GM18868 (cell line): ENCODE measurements at regions not wholly inside any gene's neighbourhood (a gene's known extent, or its start where the extent isn't known, plus 50 kb on each side); places are given as distances from the start of the nearest gene placed in this dataset.

Experiments
- ATAC-seq: cut with Tn5 transposase; IDR thresholded peaks from one replicate; pipeline ENCODE4 v1.9.1; 2021; ENCODE audit warnings: mild to moderate bottlenecking, moderate library complexity; ENCODE audit not compliant: unreplicated experiment

DNA sequence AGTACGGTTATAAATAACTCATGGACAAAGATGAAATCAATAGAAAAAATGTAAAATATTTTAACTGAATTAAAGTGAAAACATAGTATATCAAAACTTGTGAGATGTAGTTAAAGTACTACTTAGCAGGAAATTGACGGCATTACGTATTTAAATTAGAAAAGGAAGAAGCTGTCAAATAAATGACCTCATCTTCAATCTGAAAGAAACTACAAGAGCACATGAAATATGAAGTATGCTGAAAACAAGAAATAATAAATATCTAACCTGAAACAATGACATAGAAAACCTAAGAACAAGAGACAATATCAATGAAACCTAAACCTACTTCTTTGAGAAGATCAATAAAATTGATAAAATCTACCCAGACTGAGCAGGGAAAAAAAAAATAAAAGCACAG is 122.2 kb upstream of the PDE4B start:
- ATAC-seq, result no peak

DNA sequence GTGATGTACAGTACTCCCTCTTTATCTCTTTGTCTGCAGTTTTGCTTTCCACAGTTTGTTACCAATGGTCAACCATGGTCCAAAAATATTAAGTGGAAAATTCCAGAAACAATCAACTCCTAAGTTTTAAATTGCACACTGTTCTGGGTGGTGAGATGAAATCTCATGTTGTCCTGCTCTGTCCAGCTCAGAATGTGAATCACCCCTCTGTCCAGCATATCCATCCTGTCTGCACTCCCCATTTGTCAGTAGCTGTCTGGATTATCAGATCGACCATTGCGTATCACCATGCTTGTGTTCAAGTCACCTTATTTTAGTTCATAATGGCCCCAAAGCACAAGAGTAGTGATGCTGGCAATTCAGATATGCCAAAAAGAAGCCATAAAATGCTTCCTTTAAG is 118.2 kb upstream of the PDE4B start:
- ATAC-seq, result no peak

DNA sequence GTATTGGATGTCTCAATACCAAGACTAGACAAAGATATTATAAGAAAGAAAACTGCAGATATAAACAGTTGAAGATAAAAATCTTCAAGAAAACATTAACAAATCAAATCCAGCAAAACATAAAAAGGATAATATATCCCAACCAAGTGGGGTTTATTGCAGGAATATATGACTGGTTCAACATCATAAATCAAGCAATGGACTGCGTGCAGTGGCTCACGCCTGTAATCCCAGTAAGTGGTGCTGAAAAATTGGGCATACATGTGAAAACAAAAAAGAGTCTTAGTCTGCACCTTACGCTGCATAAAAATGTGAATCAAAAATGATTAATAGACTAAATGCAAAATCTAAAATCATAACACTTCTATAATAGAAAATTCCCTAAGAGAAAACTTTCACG is 112.9 kb upstream of the PDE4B start:
- no peak for ATAC-seq

DNA sequence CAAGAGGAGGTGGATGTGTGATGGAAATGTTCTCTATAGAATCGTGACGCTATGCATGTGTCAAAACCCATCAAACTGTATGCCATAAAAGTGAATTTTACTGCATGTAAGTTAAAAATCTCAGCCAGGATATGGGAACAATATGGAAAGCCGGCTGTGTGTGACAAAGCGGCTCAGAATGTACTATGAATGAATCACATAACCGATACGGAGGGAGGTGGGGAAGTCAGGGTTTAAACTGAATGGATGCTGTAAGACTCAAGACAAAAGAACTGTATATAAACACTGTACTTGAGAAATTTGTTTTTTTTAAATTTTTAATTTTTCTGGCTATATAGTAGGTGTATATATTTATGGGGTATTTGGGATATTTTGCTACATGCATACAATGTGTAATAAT is 111.6 kb upstream of the PDE4B start:
- no peak for ATAC-seq

DNA sequence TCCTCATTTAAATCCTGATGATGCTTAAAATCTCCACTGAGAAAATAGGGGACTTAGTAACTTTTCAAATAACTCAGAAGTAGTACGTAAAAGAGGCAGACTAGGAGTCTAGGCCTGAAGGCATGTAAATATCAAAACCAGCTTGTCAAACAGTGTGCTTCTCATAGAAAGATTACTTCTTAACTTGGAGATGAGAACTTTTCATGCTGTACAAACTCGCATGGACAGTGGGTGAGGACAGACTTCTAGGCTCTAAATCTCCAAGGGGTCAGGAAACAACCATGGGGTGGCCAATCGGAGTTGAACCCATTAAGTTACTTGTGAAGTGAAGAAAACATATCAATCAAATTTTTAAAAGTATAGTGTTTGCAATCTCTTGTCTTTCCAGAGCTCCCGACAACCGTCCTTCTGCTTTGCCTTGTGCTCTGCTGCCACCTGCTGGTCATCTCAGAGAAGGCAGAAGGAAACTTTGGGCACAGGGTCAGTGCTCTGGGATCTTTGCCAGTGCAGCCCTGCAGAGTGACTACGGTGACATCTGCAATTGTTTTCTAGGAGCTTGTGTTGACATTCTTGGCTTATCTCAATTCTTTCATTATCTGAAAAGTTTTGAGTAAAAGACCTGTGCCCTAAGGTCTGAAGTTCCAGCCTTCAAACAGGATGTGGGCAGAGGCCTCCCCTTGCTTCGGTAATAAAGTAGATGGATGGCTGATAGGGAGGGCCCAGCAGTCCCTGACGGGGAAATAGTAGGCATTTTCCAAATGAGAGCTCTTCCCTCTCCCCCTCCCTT is 105.1 kb upstream of the PDE4B start:
- ATAC-seq, result peak; percentile 96

DNA sequence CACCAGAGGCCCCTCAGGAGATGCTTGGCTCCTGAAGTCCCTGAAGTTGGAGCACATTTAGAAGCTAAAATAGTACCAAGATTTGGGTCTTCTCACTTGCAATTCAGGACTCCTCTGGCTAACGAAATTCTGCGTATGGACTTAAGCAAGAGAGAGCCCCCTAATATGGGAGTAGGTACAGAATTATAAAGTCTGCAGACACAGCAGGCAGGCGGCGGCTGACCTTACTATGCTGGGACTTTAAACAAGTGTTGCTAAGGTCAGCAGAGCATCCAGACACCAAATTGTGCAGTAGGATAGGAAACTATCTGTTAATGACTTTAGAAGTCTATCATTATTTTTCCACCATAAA is 104.5 kb upstream of the PDE4B start:
- no peak for ATAC-seq

DNA sequence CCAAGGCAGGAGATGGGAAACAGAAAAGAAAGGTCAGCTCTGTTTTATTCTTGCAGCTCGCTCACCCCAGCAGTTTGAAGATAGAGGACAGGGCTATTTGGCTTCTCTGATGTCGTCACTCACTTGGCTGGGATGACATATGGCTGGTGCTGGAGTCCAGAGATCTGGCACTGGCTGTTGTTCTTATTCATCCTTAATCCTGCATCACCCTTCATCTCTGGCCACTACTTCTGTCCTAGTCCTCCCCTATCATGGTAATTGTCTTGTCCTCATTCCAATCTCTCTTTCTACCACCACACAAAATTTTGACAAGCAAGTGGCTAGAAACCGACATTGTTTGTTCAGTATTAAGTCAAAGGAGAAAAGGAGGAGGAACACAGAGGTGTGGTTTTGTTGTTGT is 103.8 kb upstream of the PDE4B start:
- no peak for ATAC-seq

DNA sequence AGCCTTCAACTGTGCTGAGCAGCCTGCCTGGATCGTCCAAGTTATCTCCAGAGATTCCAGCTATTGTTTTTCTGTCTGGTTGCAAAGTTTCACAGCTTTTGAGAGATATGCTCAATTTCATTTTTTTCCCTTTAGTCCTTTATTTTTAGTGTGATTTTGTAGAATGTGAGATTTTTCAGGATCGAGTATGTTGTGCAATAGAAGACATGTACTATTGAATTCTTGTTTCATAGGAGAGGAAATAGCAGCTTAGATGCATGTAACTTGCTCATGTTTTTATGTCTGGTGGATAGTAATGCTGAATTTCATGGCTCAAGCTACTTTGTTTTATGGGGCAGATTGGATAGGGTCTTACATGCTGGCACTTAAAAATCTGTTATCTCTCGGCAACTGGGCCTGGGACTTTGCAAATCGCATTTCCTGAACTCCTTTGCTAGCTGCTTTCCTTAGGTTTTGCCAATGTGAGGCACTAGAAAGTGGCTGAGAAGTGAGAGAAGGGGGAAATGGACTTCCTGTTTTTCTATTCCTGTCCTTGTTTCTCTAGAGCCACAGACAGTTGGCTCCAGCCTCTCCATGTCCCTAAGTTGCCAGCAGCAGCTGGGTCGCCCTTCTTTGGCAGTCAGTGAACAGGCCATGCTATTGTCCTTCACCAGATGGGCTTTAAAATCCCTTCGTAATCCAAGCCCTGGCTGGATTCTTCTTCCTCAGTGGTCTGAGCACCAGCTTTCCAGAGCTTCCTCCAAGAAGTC is 101.4 kb upstream of the PDE4B start:
- no peak for ATAC-seq

DNA sequence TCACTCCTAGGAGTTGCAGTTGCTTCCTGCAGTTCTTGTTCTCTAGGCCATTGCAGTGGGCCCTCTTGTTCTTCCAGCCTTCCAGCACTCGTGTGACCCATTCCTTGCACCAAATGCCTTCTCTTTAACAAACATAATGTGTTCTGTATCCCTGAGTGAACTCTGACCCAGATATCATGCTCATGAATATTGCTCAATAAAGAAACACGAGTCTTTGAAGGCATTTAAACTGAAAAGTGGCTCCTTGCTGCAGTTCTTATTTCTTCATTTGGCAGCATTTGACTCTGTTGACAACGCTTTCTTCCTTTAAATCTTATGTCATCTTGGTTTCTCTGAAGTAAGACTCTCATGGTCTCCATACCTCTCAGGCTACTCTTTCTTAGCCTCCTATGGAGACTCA is 100.7 kb upstream of the PDE4B start:
- ATAC-seq, result no peak

DNA sequence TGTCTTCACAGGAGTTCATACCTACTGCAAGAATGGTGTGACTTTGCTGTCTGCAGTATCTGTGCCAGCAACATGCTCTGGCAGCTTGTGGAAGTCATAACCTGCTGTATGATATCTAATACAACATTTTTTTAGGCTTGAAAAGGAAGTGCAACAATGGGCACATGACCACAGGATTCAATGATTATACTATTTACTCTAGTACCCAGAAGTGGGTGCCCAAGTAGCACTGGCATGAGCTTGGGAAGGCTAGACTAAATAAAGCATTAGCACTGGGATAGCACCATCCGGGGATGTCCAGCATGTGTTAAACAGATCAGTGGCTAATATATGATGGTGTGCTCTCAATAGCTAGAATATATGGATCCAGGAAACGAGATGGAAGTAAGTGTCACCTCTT is 98.6 kb upstream of the PDE4B start:
- ATAC-seq, result no peak

DNA sequence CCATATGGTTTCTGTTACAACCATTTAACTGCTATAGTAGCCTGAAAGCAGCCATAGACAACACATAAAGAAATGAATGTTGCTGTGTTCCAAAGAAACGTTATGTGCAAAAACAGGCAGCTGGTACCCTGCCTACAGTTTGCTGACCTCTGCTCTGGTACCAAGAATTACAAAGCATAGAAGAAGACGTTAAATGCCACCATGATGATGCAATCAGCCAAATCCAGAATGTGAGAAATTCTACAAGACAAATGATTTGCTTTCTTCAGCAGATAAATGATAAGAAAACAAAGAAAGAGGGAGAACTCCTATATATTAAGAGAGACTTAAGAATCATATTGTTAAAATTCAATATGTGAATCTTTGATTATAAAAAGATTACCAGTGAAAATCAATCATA is 97.8 kb upstream of the PDE4B start:
- ATAC-seq, result no peak

DNA sequence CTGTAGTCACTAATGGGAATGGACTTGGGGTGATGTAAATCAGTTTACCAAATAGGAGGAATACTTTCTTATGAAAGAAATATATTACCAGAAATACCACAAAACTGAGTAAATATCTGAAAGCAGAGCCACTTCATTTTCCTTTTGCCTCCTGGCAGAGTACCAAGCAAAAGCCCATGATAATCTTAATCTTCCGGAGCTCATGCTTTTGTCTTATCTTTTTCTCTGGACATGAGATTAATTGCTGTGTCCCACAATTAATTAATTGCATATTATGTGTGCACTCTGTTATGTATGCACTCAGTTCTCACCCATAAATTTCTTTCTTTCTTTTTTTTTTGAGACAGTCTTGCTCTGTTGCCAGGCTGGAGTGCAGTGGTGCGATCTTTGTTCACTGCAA is 94.1 kb upstream of the PDE4B start:
- ATAC-seq, result no peak

DNA sequence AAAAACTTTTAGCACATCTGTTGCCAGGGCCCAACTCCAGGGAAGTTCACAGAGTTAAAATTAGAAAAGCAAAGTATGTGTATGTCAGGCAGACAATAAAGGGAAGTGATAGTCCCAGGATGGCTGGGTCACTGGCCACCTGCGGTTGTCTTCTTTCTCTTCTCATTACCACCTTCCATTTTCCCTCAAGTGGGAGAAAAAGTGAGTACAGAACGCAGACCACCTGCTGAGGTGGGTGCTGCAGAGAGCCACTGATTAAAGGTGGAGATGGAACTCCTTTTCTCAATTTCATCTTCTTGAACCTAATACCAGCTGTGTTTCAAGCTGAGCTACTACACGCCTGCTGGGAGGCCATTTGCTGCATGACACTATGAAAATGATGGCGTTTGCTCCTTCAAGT is 88.8 kb upstream of the PDE4B start:
- no peak for ATAC-seq

DNA sequence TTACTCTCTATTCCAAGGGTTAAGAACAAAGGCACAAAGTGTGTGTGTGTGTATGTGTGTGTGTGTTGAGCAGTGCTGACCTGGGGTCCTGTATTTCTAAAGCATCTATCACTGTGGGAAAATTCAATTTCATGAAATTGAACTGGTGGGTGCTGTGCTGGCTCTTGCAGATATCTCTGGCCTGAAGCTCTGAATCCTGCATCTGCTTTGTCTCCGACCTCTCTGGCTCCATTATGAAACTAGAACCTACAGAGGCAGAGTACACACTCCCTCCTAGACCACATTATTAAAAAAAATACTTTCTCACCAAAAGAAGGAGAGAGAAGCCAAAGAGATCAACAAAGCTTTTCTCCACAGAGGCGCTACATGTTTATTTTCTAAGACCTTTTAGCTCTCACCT is 88.4 kb upstream of the PDE4B start:
- ATAC-seq, result no peak

DNA sequence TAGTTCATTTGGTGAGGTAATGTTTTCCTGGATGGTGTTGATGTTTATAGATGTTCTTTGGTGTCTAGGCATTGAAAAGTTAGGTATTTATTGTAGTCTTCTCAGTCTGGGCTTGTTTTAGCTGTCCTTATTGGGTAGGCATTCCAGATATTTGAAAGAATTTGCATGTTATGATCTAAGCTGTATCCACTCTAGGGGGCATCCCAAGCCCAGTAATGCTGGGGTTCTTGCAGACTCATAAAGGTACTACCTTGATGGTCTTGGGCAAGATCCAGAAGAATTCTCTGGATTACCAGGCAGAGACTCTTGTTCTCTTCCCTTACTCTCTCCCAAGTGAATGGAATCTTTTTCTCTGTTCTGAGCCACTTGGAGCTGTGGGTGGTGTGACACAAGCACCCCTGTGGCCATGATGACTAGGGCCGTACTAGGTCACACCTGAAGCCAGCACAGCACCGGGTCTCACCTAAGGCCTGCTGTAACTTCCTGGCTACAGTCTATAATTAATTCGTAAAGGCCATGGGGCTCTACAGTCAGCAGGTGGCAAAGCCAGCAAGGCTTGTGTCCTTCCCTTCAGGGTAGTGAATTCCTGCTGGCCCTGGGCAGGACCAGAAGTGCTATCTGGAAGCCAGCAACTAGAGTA is 74.8 kb upstream of the PDE4B start:
- ATAC-seq, result no peak

DNA sequence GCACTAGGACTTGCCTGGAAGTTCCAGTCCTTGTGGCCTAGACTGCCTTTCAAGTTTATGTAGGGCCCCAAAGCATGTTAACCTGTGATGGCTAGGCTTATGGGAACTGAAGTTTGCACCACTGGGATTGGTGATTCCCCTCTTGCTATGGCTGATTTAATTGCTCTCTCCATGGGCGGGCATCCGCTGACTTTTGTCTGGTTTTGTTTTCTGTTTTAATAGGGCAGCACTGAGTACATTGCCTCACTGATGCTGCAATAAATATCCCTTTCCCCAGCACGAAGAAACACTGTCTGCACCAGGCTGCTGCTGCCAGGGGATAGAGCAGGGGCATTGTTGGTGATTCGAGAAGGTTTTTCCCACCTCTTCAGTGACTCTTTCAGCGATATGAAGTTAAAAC is 73.3 kb upstream of the PDE4B start:
- ATAC-seq, result no peak

DNA sequence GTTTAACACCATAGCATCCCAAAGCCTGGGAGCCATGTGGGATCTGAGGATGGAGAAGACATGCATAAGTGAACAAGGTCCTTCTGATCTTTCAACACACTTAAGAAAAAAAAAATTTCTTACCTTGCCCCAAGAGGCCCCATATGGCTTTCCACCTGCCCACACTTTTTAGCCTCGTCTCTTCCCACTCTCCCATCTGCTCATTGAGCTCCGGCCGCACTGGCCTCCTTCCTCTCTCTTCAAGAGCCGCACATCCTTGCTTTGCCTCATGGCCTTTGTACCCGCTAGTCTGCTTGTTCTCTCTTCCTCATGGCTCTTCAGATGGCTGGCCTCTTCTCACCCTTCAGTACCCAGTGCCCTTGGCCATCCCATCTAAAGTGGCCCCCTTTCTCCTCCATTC is 70.2 kb upstream of the PDE4B start:
- no peak for ATAC-seq

DNA sequence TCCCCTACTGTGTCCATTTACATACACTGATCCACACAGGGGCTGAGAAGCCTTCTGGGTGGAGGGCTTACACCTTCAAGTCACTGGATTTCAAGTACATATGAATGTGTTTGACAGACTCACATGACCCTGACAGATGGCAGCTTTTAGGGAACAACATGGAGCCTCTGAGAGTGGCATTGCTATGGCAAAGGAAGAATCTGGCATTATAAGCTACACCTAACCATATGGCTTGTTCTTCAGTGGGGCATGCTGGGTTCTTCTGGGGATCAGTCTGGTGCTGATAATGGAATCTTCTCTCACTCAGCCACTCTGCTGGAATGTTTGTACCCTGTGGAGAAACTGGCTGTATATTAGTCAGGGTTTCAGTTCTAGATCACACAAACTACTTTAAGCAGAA is 68.5 kb upstream of the PDE4B start:
- no peak for ATAC-seq

DNA sequence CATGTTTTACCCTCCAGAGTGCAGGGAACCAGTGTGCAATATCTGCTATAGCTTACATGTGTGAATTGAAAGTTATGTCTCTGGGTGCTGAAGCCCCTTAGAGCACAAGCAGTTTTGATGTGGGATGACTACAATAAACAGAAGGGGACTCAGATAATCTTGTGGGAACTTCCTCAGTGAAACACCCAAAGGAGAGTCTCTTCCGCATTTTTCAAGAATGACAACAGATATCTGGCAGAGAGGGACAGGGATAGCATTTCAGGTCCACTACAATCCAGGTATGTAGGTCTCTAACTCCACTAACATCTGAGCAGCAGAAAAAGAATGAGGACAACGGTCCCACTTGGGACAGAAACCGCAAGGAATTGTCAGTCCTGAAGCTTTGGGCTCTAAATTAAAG is 67.6 kb upstream of the PDE4B start:
- no peak for ATAC-seq

DNA sequence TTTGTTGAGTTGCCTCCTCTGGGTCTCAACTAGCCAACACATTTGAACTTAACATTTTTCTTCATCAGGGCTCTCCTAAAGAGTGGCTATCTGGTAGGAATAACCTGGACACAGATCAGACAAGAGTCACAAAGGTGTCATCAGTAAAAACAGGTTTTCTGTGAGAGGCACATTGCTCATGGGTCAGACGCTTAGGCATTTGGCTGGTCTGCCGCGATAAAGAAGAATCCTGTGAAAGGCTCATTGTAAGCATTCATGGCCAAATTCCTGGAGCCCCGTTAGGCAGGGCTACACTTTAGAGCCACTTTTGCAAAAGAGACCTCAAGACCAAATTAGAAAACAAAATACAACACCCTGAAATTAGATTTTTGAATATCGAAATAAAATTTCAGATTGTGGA is 64.2 kb upstream of the PDE4B start:
- no peak for ATAC-seq

DNA sequence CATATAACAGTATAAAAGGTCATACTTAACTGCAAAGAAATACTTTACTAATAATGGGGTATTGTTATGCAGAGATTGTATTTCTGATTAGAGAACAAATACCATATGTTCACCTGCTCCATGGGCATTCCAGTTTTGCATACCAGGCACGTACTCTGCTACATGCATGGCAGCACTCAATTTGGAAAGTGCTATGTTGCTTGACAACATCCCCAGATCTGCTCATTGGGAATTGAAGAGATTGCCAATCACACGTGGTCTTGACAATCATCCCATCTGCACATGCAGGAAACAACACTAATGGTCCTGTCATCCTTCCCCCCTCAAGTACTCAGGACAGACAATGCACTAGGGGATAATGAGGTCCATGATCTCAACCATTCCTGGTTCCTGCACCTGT is 63.4 kb upstream of the PDE4B start:
- ATAC-seq, result no peak

DNA sequence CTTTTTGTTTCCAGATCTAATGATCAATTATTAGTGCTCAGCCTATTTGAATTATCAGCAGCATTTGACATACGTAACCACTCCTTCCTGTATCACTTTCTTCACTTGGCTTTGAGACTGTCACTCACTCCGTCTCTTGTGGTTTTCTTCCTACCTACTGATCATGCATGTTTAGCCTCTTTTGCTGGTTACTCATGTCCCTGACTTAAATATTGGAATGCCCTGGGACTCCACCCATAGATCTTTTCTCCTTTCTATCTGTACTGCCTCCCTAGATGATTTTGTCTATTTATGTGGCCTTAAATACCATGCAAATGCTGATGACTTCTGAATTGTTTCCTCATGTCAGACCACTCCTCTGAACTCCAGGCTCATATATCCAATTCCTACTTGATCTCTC is 57.7 kb upstream of the PDE4B start:
- no peak for ATAC-seq
